ENCODE measurements at regions not wholly inside any gene's neighbourhood (a gene's known extent, or its start where the extent isn't known, plus 50 kb on each side); places are given as distances from the start of the nearest gene placed in this dataset.
"Not testable (repeated sequence)": the region's sequence is repeated elsewhere in the genome, so short reads cannot be mapped to it uniquely, and the experiment has no call there.

DNA sequence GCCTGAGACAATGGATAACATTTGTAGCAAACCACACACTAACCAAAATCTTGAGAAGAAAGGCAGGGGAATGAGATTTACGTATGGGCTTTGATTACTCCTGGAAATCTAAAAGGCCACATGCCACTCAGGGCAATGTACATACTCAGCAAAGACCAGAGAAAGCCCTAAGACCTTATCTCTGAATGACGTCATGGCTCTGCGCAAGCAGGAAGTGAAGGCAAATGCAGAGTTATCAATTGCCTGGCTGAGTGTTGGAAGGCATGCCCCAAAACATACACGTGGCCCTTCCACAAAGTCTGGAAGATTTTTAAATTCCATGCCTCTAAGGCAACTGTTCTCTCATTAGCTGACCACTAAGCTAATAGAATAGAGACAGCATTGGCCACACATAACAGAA lies 90.9 kb upstream of the NRBF2 start:
- H3K27me3 ChIP-seq (ENCODE audit: insufficient read depth, low read depth): no peaks in the 10 kb centered on the region
- TF ChIP-seq, protein P1, sequence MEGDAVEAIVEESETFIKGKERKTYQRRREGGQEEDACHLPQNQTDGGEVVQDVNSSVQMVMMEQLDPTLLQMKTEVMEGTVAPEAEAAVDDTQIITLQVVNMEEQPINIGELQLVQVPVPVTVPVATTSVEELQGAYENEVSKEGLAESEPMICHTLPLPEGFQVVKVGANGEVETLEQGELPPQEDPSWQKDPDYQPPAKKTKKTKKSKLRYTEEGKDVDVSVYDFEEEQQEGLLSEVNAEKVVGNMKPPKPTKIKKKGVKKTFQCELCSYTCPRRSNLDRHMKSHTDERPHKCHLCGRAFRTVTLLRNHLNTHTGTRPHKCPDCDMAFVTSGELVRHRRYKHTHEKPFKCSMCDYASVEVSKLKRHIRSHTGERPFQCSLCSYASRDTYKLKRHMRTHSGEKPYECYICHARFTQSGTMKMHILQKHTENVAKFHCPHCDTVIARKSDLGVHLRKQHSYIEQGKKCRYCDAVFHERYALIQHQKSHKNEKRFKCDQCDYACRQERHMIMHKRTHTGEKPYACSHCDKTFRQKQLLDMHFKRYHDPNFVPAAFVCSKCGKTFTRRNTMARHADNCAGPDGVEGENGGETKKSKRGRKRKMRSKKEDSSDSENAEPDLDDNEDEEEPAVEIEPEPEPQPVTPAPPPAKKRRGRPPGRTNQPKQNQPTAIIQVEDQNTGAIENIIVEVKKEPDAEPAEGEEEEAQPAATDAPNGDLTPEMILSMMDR (conservative IDR thresholded peaks at IDR 0.05; ENCODE audit: low read depth, low read length): no peak
- H3K27ac ChIP-seq: no peak overlapping the region
- no peaks in the 10 kb centered on the region for H4K20me1 ChIP-seq (ENCODE audit: insufficient read depth)
- H3K36me3 ChIP-seq (ENCODE audit: insufficient read depth): no peaks in the 10 kb centered on the region
- no peak overlapping the region for H3K4me3 ChIP-seq (IDR thresholded peaks at IDR 0.05; ENCODE audit: insufficient read depth, low read depth, low read length)
- no peak overlapping the region for H3K9ac ChIP-seq
- H3K4me2 ChIP-seq: no peak overlapping the region
- no peaks in the 10 kb centered on the region for H3K4me1 ChIP-seq (ENCODE audit: low read depth, poor library complexity, severe bottlenecking)
- H2AFZ ChIP-seq (ENCODE audit: low read depth): no peak overlapping the region
- no peaks in the 10 kb centered on the region for H3K79me2 ChIP-seq (ENCODE audit: insufficient read depth, low read depth)

DNA sequence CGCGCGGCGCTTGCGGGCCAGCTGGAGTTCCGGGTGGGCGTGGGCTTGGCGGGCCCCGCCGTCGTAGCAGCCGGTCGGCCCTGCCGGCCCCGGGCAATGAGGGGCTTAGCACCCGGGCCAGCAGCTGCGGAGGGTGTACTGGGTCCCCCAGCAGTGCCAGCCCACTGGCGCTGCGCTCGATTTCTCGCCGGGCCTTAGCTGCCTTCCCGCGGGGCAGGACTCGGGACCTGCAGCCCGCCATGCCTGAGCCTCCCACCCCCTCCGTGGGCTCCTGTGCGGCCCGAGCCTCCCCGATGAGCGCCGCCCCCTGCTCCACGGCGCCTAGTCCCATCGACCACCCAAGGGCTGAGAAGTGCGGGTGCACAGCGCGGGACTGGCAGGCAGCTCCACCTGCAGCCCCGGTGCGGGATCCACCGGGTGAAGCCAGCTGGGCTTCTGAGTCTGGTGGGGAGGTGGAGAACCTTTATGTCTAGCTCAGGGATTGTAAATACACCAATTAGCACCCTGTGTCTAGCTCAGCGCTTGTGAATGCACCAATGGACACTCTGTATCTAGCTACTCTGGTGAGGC lies 99.4 kb upstream of the NRBF2 start:
- H3K9ac ChIP-seq; H3K36me3 ChIP-seq (ENCODE audit: insufficient read depth); H3K4me3 ChIP-seq (IDR thresholded peaks at IDR 0.05; ENCODE audit: insufficient read depth, low read depth, low read length); H2AFZ ChIP-seq (ENCODE audit: low read depth); H3K27ac ChIP-seq; H3K4me1 ChIP-seq (ENCODE audit: low read depth, poor library complexity, severe bottlenecking); H3K27me3 ChIP-seq (ENCODE audit: insufficient read depth, low read depth); H4K20me1 ChIP-seq (ENCODE audit: insufficient read depth); H3K4me2 ChIP-seq; H3K79me2 ChIP-seq (ENCODE audit: insufficient read depth, low read depth): not testable (repeated sequence)

DNA sequence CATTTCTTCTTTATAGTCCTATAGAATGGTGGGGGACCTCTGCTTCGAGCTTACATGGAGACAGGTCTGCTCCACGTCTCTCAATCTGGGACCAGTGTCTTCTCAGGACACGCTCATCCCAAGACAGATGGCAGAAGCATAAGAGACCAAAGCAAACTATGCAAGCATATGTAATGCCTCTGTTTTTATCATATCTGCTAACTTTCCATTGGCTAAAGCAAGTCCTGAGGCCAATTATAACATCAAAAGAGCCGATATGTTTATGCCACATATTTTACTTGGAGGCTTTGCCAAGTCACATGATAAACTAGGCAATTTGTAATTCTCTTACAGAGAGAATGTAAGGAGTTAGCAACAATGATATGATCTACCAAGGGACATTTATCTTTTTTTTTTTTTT lies 102.6 kb upstream of the NRBF2 start:
- Histone ChIP-seq H2AFZ (ENCODE audit: low read depth) (no peak overlapping the region), H3K4me2 (no peak overlapping the region), H3K36me3 (ENCODE audit: insufficient read depth) (no peaks in the 10 kb centered on the region), H3K9ac (no peak overlapping the region), H3K4me1 (ENCODE audit: low read depth, poor library complexity, severe bottlenecking) (no peaks in the 10 kb centered on the region), H3K79me2 (ENCODE audit: insufficient read depth, low read depth) (no peaks in the 10 kb centered on the region), H4K20me1 (ENCODE audit: insufficient read depth) (no peaks in the 10 kb centered on the region), H3K27me3 (ENCODE audit: insufficient read depth, low read depth) (no peaks in the 10 kb centered on the region), H3K27ac (no peak overlapping the region), H3K4me3 (IDR thresholded peaks at IDR 0.05; ENCODE audit: insufficient read depth, low read depth, low read length) (no peak overlapping the region)
- TF ChIP-seq, protein P1 (conservative IDR thresholded peaks at IDR 0.05; ENCODE audit: low read depth, low read length): no peak

DNA sequence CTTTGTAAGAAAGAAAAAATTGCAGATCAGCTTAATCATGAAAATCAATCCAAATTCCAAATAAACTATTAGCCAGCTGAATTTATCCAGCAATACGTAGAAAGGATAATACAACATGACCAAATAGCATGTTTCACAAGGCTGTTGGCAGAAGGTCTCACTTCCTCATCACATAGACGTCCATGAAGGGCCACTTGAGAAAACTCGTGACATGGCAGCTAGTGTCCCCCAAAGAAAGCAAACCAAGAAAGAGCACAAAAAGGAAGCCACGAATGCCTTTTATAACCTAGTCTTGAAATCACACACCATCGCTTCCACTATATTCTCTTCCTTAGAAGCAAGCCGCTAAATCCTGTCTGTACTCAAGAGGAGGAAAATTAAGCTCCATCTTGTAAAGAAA lies 105.6 kb upstream of the NRBF2 start:
- H3K27ac ChIP-seq: no peak overlapping the region
- no peaks in the 10 kb centered on the region for H3K79me2 ChIP-seq (ENCODE audit: insufficient read depth, low read depth)
- no peak overlapping the region for H3K4me3 ChIP-seq (IDR thresholded peaks at IDR 0.05; ENCODE audit: insufficient read depth, low read depth, low read length)
- no peaks in the 10 kb centered on the region for H3K27me3 ChIP-seq (ENCODE audit: insufficient read depth, low read depth)
- no peaks in the 10 kb centered on the region for H3K36me3 ChIP-seq (ENCODE audit: insufficient read depth)
- H2AFZ ChIP-seq (ENCODE audit: low read depth): no peak overlapping the region
- H4K20me1 ChIP-seq (ENCODE audit: insufficient read depth): no peaks in the 10 kb centered on the region
- TF ChIP-seq, protein P1 (conservative IDR thresholded peaks at IDR 0.05; ENCODE audit: low read depth, low read length): no peak
- H3K4me2 ChIP-seq: no peak overlapping the region
- H3K4me1 ChIP-seq (ENCODE audit: low read depth, poor library complexity, severe bottlenecking): no peaks in the 10 kb centered on the region
- H3K9ac ChIP-seq: no peak overlapping the region

DNA sequence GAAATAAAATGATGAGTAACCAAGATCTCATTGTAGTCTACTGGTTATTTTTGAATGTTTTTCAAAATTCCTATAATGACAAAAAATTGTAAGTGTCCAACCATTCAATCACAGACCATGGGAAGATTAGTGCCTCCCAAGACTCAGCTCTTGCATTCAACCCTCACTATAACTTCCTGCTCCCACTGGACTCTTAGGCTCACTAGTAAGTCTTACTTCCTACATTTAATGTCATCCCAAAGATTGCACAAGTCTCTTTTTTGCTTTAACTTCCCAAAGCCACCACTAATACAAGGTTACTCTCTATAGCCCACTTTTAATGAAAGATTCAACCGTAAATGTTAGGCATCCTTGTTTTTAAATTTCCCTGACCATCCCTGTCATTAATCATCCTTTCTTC lies 111.9 kb upstream of the NRBF2 start:
- H3K27me3 ChIP-seq (ENCODE audit: insufficient read depth, low read depth): no peaks in the 10 kb centered on the region
- TF ChIP-seq, protein P1 (conservative IDR thresholded peaks at IDR 0.05; ENCODE audit: low read depth, low read length): no peak
- no peaks in the 10 kb centered on the region for H4K20me1 ChIP-seq (ENCODE audit: insufficient read depth)
- no peak overlapping the region for H3K4me3 ChIP-seq (IDR thresholded peaks at IDR 0.05; ENCODE audit: insufficient read depth, low read depth, low read length)
- no peaks in the 10 kb centered on the region for H3K36me3 ChIP-seq (ENCODE audit: insufficient read depth)
- no peak overlapping the region for H3K9ac ChIP-seq
- H3K4me1 ChIP-seq (ENCODE audit: low read depth, poor library complexity, severe bottlenecking): no peaks in the 10 kb centered on the region
- H3K4me2 ChIP-seq: no peak overlapping the region
- no peak overlapping the region for H2AFZ ChIP-seq (ENCODE audit: low read depth)
- no peaks in the 10 kb centered on the region for H3K79me2 ChIP-seq (ENCODE audit: insufficient read depth, low read depth)
- H3K27ac ChIP-seq: no peak overlapping the region
